ENCODE measurements at regions not wholly inside any gene's neighbourhood (a gene's known extent, or its start where the extent isn't known, plus 50 kb on each side); places are given as distances from the start of the nearest gene placed in this dataset.
"Not testable (repeated sequence)": the region's sequence is repeated elsewhere in the genome, so short reads cannot be mapped to it uniquely, and the experiment has no call there.

DNA sequence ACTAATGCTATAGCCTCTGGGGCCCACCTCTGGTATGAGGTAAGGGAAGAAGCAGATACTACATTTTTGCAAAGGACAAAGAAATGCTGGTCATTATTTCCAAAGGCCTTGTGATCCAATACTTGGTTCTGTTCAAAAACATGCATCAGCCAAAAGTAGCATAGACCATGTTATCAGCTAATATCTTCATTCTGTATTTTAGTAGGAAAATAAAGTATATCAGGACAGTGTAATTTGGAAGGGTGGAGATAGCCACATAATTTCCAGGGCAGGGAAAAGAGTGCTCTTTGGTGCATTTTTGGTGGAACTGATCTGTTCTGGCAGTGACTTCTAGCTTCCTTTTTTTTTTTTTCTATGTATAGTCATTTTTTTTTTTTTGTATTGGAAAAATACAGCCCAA lies 258.0 kb upstream of the SOX4 start:
- Histone ChIP-seq H3K36me3 (no peaks in the 10 kb centered on the region), H3K9me3 (no peaks in the 10 kb centered on the region), H3K27me3 (no peaks in the 10 kb centered on the region), H3K4me3 (no peak overlapping the region), H3K4me1 (no peaks in the 10 kb centered on the region), H3K27ac (no peak overlapping the region)
- no peak for ATAC-seq
- intact Hi-C loops (cut with DNase I), result no loop called here
- no peak for DNase-seq
- TF ChIP-seq, protein P1, sequence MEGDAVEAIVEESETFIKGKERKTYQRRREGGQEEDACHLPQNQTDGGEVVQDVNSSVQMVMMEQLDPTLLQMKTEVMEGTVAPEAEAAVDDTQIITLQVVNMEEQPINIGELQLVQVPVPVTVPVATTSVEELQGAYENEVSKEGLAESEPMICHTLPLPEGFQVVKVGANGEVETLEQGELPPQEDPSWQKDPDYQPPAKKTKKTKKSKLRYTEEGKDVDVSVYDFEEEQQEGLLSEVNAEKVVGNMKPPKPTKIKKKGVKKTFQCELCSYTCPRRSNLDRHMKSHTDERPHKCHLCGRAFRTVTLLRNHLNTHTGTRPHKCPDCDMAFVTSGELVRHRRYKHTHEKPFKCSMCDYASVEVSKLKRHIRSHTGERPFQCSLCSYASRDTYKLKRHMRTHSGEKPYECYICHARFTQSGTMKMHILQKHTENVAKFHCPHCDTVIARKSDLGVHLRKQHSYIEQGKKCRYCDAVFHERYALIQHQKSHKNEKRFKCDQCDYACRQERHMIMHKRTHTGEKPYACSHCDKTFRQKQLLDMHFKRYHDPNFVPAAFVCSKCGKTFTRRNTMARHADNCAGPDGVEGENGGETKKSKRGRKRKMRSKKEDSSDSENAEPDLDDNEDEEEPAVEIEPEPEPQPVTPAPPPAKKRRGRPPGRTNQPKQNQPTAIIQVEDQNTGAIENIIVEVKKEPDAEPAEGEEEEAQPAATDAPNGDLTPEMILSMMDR (IDR thresholded peaks at IDR 0.05), result no peak
- TF ChIP-seq POLR2A (IDR thresholded peaks at IDR 0.05), result no peak

DNA sequence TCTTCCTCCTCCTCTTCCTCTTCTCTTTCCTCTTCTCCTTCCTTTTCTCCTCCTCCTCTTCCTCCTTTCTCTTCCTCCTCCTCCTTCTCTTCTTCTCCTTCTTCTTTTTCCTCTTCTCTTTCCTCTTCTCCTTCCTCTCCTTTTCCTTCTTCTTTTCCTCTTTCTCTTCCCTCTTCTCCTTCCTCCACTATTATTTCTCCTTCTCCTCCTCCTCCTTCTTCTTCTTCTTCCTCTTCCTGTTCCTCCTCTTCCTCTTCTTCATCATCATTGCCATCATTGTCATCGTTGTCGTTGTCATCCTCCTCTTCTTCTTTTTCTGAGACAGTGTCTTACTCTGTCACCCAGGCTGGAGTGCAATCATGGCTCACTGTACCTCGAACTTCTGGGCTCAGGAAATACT lies 256.3 kb upstream of the SOX4 start:
- no peaks in the 10 kb centered on the region for H3K9me3 ChIP-seq
- no peaks in the 10 kb centered on the region for H3K27me3 ChIP-seq
- H3K36me3 ChIP-seq, result no peaks in the 10 kb centered on the region
- 65% methylated on average over 3 of the region's 3 CpGs for WGBS (ENCODE audit: insufficient coverage, low coverage, low lambda C conversion rate, missing lambda C conversion rate)
- no peaks in the 10 kb centered on the region for H3K4me1 ChIP-seq
- intact Hi-C loops (cut with DNase I), result no loop called here
- no peak for DNase-seq
- no peak for ATAC-seq
- H3K4me3 ChIP-seq, result no peak overlapping the region
- no peak overlapping the region for H3K27ac ChIP-seq
- TF ChIP-seq, protein P1 (IDR thresholded peaks at IDR 0.05), result no peak
- TF ChIP-seq POLR2A (IDR thresholded peaks at IDR 0.05), result no peak

DNA sequence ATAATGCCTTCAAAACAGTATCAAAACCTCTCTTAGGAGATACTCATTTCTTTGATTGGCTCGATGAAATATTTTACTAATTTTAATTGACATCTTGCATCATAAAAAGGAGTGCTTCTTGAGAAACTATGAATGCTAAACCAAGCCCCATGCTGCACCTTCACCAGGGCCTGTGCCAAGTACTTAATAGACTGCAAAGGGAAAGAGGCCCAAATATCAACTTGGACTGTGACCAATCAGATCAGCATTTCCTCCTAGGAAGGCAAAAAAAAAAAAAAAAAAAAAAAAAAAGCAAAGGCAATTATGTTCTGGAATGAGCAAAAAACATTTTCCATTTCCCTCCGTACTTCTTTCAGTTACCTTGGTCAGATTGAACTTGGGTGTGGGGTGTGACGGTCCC lies 253.0 kb upstream of the SOX4 start:
- H3K27me3 ChIP-seq, result no peaks in the 10 kb centered on the region
- H3K36me3 ChIP-seq, result no peaks in the 10 kb centered on the region
- H3K4me1 ChIP-seq, result no peaks in the 10 kb centered on the region
- DNase-seq (no peak), ATAC-seq (no peak)
- H3K27ac ChIP-seq, result no peak overlapping the region
- TF ChIP-seq, protein P1 (IDR thresholded peaks at IDR 0.05), result no peak
- no peak for TF ChIP-seq POLR2A (IDR thresholded peaks at IDR 0.05)
- no peaks in the 10 kb centered on the region for H3K9me3 ChIP-seq
- H3K4me3 ChIP-seq, result no peak overlapping the region
- intact Hi-C loops (cut with DNase I), result no loop called here
- 67% methylated on average over 3 of the region's 3 CpGs for WGBS (ENCODE audit: insufficient coverage, low coverage, low lambda C conversion rate, missing lambda C conversion rate)

DNA sequence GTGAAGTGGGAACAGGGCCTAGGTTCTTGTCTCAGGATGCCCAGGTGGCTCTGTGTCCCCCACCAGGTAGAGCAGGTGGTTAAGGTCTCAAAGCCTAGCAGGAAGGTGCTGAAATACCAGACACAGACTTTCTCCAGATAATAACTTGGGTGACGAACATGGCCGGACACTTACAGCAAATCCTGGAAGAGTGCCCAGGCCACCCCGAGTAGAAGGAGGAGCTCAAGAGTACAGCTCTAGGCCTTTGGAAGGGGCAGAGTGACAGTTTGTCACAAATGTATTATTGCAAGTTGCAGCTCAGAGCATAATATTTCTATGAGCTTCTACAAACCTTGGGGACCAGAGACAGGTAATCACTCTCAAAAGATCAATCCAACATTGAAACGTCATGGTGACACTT lies 251.6 kb upstream of the SOX4 start:
- no peak for TF ChIP-seq POLR2A (IDR thresholded peaks at IDR 0.05)
- TF ChIP-seq, protein P1 (IDR thresholded peaks at IDR 0.05), result no peak
- ATAC-seq (no peak), DNase-seq (no peak)
- Histone ChIP-seq H3K27me3 (no peaks in the 10 kb centered on the region), H3K4me1 (no peaks in the 10 kb centered on the region), H3K9me3 (no peaks in the 10 kb centered on the region), H3K27ac (no peak overlapping the region), H3K36me3 (no peaks in the 10 kb centered on the region), H3K4me3 (no peak overlapping the region)
- WGBS (ENCODE audit: insufficient coverage, low coverage, low lambda C conversion rate, missing lambda C conversion rate), result 40% methylated on average over 3 of the region's 4 CpGs
- intact Hi-C loops (cut with DNase I), result no loop called here

DNA sequence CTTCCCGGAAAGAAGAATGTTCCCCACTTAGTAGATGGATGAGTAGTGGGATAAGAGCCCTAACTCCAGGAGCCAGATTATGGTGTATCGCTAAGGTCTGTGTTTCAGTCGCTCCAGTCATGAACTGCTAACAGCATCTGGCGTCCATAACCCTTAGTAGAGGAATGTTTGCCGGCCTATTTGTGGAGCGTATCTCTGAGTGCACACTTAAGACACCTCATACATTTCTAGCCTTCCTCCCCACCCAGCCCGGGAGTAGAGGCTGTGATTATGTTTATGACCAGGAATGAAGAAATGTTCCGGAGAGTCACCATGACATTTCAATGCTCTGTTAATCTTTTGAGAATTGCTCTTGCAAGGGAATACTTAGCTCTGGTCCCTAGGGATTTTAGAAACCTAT lies 251.1 kb upstream of the SOX4 start:
- 88% methylated on average over 6 of the region's 8 CpGs for WGBS (ENCODE audit: insufficient coverage, low coverage, low lambda C conversion rate, missing lambda C conversion rate)
- DNase-seq (no peak), ATAC-seq (no peak)
- no peak overlapping the region for H3K4me3 ChIP-seq
- H3K27me3 ChIP-seq, result no peaks in the 10 kb centered on the region
- TF ChIP-seq, protein P1 (IDR thresholded peaks at IDR 0.05), result no peak
- no peak for TF ChIP-seq POLR2A (IDR thresholded peaks at IDR 0.05)
- no peaks in the 10 kb centered on the region for H3K4me1 ChIP-seq
- H3K9me3 ChIP-seq, result no peaks in the 10 kb centered on the region
- H3K27ac ChIP-seq, result no peak overlapping the region
- H3K36me3 ChIP-seq, result no peaks in the 10 kb centered on the region
- intact Hi-C loops (cut with DNase I), result no loop called here

DNA sequence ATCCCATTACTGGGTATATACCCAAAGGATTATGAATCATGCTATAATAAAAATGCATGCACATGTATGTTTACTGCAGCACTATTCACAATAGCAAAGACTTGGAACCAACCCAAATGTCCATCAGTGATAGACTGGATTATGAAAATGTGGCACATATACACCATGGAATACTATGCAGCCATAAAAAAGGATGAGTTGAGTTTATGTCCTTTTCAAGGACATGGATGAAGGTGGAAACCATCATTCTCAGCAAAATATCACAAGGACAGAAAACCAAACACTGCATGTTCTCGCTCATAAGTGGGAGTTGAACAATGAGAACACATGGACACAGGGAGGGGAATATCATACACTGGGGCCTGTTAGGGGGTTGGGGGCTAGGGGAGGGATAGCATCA lies 247.8 kb upstream of the SOX4 start:
- intact Hi-C loops (cut with DNase I); H3K4me1 ChIP-seq; H3K27me3 ChIP-seq; H3K36me3 ChIP-seq; DNase-seq; H3K4me3 ChIP-seq; H3K9me3 ChIP-seq; H3K27ac ChIP-seq; ATAC-seq: not testable (repeated sequence)
- WGBS (ENCODE audit: insufficient coverage, low coverage, low lambda C conversion rate, missing lambda C conversion rate), result 100% methylated on average over 1 of the region's 1 CpG
